Lower leg skin (tissue), 3 donors: ENCODE measurements at regions not wholly inside any gene's neighbourhood (a gene's known extent, or its start where the extent isn't known, plus 50 kb on each side); places are given as distances from the start of the nearest gene placed in this dataset.

Experiments
- POLR2A ChIP-seq, 2 donors: fragments of 450-650 bp; IDR thresholded peaks; one replicate each; pipeline ENCODE4 v1.6.1; 2016 to 2017; ENCODE audit warnings: antibody characterized with exemption in 2 of 2, mild to moderate bottlenecking in 1 of 2, moderate library complexity in 1 of 2
- TF ChIP-seq, protein P1 (sequence below), 3 donors: fragments of 450-650 bp; IDR thresholded peaks; one replicate each; pipeline ENCODE4 v1.5.1; 2016; ENCODE audit warnings: antibody characterized with exemption in 3 of 3, mild to moderate bottlenecking in 3 of 3, moderate library complexity in 2 of 3

DNA sequence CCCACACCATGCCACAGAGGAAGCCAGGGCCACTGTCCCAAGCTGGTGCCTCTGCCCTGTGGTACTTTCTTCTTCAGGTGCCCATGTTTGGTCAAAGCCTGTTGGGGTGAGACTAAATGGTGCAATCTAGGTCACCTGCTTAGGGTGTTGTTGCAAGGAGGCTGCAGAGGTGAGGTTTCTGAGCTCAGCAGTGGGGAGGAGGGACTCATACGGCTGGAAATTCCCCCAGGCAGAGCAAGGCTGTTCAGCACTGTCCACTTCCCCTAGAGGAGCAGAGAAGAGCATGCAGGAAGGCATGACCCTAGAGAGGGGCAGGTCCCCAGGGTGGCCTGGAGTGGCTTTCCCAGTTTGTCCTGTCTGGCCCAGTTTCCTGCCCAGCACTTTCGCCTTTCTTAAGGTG, 211.0 kb downstream of the HAUS1 start:
- TF ChIP-seq POLR2A (IDR thresholded peaks at IDR 0.05), result no peak
- TF ChIP-seq, protein P1, sequence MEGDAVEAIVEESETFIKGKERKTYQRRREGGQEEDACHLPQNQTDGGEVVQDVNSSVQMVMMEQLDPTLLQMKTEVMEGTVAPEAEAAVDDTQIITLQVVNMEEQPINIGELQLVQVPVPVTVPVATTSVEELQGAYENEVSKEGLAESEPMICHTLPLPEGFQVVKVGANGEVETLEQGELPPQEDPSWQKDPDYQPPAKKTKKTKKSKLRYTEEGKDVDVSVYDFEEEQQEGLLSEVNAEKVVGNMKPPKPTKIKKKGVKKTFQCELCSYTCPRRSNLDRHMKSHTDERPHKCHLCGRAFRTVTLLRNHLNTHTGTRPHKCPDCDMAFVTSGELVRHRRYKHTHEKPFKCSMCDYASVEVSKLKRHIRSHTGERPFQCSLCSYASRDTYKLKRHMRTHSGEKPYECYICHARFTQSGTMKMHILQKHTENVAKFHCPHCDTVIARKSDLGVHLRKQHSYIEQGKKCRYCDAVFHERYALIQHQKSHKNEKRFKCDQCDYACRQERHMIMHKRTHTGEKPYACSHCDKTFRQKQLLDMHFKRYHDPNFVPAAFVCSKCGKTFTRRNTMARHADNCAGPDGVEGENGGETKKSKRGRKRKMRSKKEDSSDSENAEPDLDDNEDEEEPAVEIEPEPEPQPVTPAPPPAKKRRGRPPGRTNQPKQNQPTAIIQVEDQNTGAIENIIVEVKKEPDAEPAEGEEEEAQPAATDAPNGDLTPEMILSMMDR (IDR thresholded peaks at IDR 0.05), result no peak
